Fibroblast of skin of scalp (primary cell): ENCODE measurements at regions not wholly inside any gene's neighbourhood (a gene's known extent, or its start where the extent isn't known, plus 50 kb on each side); places are given as distances from the start of the nearest gene placed in this dataset.

Experiments
- DNase-seq: peaks from one replicate; pipeline ENCODE4 v3.0.0-alpha.2; 2013

GRCh38 chr4:160869899-160870298 is 1293.9 kb downstream of the FSTL5 start:
- DNase-seq = no peak

- DNase-seq = no peak
Measured at GRCh38 chr4:160872491-160872890, 1291.3 kb downstream of the FSTL5 start.

GRCh38 chr4:160877087-160877790 is 1286.6 kb downstream of the FSTL5 start:
- DNase-seq = peak; percentile 4

GRCh38 chr4:160880180-160880579 is 1283.6 kb downstream of the FSTL5 start:
- DNase-seq = no peak

GRCh38 chr4:160887668-160888067 is 1276.1 kb downstream of the FSTL5 start:
- DNase-seq = no peak

GRCh38 chr4:160894128-160894527 is 1269.7 kb downstream of the FSTL5 start:
- DNase-seq = no peak

- no peak for DNase-seq
Measured at GRCh38 chr4:160894809-160895208, 1269.0 kb downstream of the FSTL5 start.

GRCh38 chr4:160927311-160927710 is 1236.5 kb downstream of the FSTL5 start:
- no peak for DNase-seq

- DNase-seq = no peak
Measured at GRCh38 chr4:160928482-160928881, 1235.3 kb downstream of the FSTL5 start.

GRCh38 chr4:160947653-160948052 is 1216.1 kb downstream of the FSTL5 start:
- DNase-seq = no peak

- DNase-seq = no peak
Measured at GRCh38 chr4:160956875-160957274, 1206.9 kb downstream of the FSTL5 start.

- no peak for DNase-seq
Measured at GRCh38 chr4:160969925-160970324, 1193.9 kb downstream of the FSTL5 start.

- DNase-seq = no peak
Measured at GRCh38 chr4:160980091-160980490, 1183.7 kb downstream of the FSTL5 start.

GRCh38 chr4:160981083-160981482 is 1182.7 kb downstream of the FSTL5 start:
- no peak for DNase-seq

- no peak for DNase-seq
Measured at GRCh38 chr4:160983035-160983434, 1180.8 kb downstream of the FSTL5 start.

GRCh38 chr4:161002386-161002785 is 1161.4 kb downstream of the FSTL5 start:
- no peak for DNase-seq

- DNase-seq = no peak
Measured at GRCh38 chr4:161003418-161004057, 1160.3 kb downstream of the FSTL5 start.

- no peak for DNase-seq
Measured at GRCh38 chr4:161005746-161006145, 1158.1 kb downstream of the FSTL5 start.

GRCh38 chr4:161008527-161008926 is 1155.3 kb downstream of the FSTL5 start:
- no peak for DNase-seq

- no peak for DNase-seq
Measured at GRCh38 chr4:161010227-161010626, 1153.6 kb downstream of the FSTL5 start.
